ENCODE measurements at regions not wholly inside any gene's neighbourhood (a gene's known extent, or its start where the extent isn't known, plus 50 kb on each side); places are given as distances from the start of the nearest gene placed in this dataset.

GRCh38 chr2:176582176-176582575 is 312.9 kb downstream of the MTX2 start:
- WGBS, 2 donors = 32 to 40% methylated on average over 2 of the region's 2 CpGs
- peaks cover 14% of the 10 kb centered on the region for H3K4me1 ChIP-seq

GRCh38 chr2:176582990-176583481 is 313.8 kb downstream of the MTX2 start:
- H3K27me3 ChIP-seq = no peaks in the 10 kb centered on the region
- no peaks in the 10 kb centered on the region for H3K9me3 ChIP-seq
- H3K4me3 ChIP-seq = no peak overlapping the region
- WGBS, 2 donors = 52 to 64% methylated on average over 2 of the region's 2 CpGs
- H3K27ac ChIP-seq = no peak overlapping the region
- no peak for DNase-seq
- H3K36me3 ChIP-seq (ENCODE audit: low read depth, missing control alignments) = no peaks in the 10 kb centered on the region
- peaks cover 14% of the 10 kb centered on the region for H3K4me1 ChIP-seq
- intact Hi-C loops (cut with DNase I; ENCODE audit: low total_unique reads) = no loop called here
- TF ChIP-seq CTCF (IDR thresholded peaks at IDR 0.05) = no peak
- no peak for TF ChIP-seq POLR2A (IDR thresholded peaks at IDR 0.05)

More at GRCh38 chr2:176582176-176582575, 312.9 kb downstream of the MTX2 start:
- Histone ChIP-seq H3K27me3 (no peaks in the 10 kb centered on the region), H3K36me3 (ENCODE audit: low read depth, missing control alignments) (no peaks in the 10 kb centered on the region), H3K27ac (no peak overlapping the region), H3K9me3 (no peaks in the 10 kb centered on the region), H3K4me3 (no peak overlapping the region)
- DNase-seq = no peak
- intact Hi-C loops (cut with DNase I; ENCODE audit: low total_unique reads) = no loop called here
- TF ChIP-seq CTCF (IDR thresholded peaks at IDR 0.05) (no peak), POLR2A (IDR thresholded peaks at IDR 0.05) (no peak)

- Histone ChIP-seq H3K9me3 (no peaks in the 10 kb centered on the region), H3K36me3 (ENCODE audit: low read depth, missing control alignments) (no peaks in the 10 kb centered on the region), H3K4me1 (peaks cover 14% of the 10 kb centered on the region), H3K4me3 (no peak overlapping the region), H3K27ac (no peak overlapping the region), H3K27me3 (no peaks in the 10 kb centered on the region)
- intact Hi-C loops (cut with DNase I; ENCODE audit: low total_unique reads) = no loop called here
- 53% methylated on average over 6 of the region's 6 CpGs for WGBS, 2 donors
- TF ChIP-seq CTCF (IDR thresholded peaks at IDR 0.05) (no peak), POLR2A (IDR thresholded peaks at IDR 0.05) (no peak)
- DNase-seq = no peak
These were observed 314.4 kb downstream of the MTX2 start for GRCh38 chr2:176583607-176584006.

- DNase-seq = no peak
- no peaks in the 10 kb centered on the region for H3K36me3 ChIP-seq (ENCODE audit: low read depth, missing control alignments)
- H3K4me1 ChIP-seq = peaks cover 14% of the 10 kb centered on the region
- no peak overlapping the region for H3K4me3 ChIP-seq
- H3K27me3 ChIP-seq = no peaks in the 10 kb centered on the region
- H3K9me3 ChIP-seq = no peaks in the 10 kb centered on the region
- TF ChIP-seq CTCF (IDR thresholded peaks at IDR 0.05) (no peak), POLR2A (IDR thresholded peaks at IDR 0.05) (no peak)
- no peak overlapping the region for H3K27ac ChIP-seq
- intact Hi-C loops (cut with DNase I; ENCODE audit: low total_unique reads) = no loop called here
- WGBS, 2 donors = 67 to 80% methylated on average over 3 of the region's 3 CpGs
These were observed 315.1 kb downstream of the MTX2 start for GRCh38 chr2:176584333-176584732.

- no peak for TF ChIP-seq CTCF (IDR thresholded peaks at IDR 0.05)
- no peak for TF ChIP-seq POLR2A (IDR thresholded peaks at IDR 0.05)
- Histone ChIP-seq H3K27ac (no peak overlapping the region), H3K9me3 (no peaks in the 10 kb centered on the region), H3K36me3 (ENCODE audit: low read depth, missing control alignments) (no peaks in the 10 kb centered on the region), H3K4me1 (peaks cover 14% of the 10 kb centered on the region), H3K27me3 (no peaks in the 10 kb centered on the region), H3K4me3 (no peak overlapping the region)
- intact Hi-C loops (cut with DNase I; ENCODE audit: low total_unique reads) = no loop called here
- no peak for DNase-seq
- WGBS, 2 donors = 85 to 88% methylated on average over 1 of the region's 1 CpG
These were observed 316.0 kb downstream of the MTX2 start for GRCh38 chr2:176585291-176585690.
